ENCODE measurements at regions not wholly inside any gene's neighbourhood (a gene's known extent, or its start where the extent isn't known, plus 50 kb on each side); places are given as distances from the start of the nearest gene placed in this dataset.

- no peak for ATAC-seq
- Histone ChIP-seq H3K79me2 (ENCODE audit: control insufficient read depth, insufficient read depth, low read length) (no peaks in the 10 kb centered on the region), H3K36me3 (ENCODE audit: control insufficient read depth, insufficient read depth, low read length) (no peaks in the 10 kb centered on the region), H2AFZ (ENCODE audit: low read depth, low read length) (no peak overlapping the region), H4K20me1 (replicated peaks; ENCODE audit: control insufficient read depth, insufficient read depth, low read length) (no peaks in the 10 kb centered on the region), H3K27me3 (ENCODE audit: control insufficient read depth in 2 of 2, insufficient read depth in 2 of 2, low read length in 2 of 2) (no peaks in the 10 kb centered on the region), H3K4me3 (no peak overlapping the region), H3K9me3 (replicated peaks; ENCODE audit: control insufficient read depth, insufficient read depth, low read depth, low read length) (no peaks in the 10 kb centered on the region), H3K27ac (ENCODE audit: extremely low read depth, low read depth, low read length) (no peak overlapping the region), H3K4me1 (replicated peaks in 1 of 2; ENCODE audit: control insufficient read depth in 2 of 2, insufficient read depth in 2 of 2, low read length in 2 of 2) (no peaks in the 10 kb centered on the region), H3K9me1 (ENCODE audit: control insufficient read depth, insufficient read depth, low read length) (no peaks in the 10 kb centered on the region), H3K4me2 (ENCODE audit: insufficient read depth, low read length) (no peak overlapping the region), H3K9ac (ENCODE audit: insufficient read depth in 1 of 2, low read depth in 2 of 2, low read length in 2 of 2) (no peak overlapping the region)
- intact Hi-C loops (cut with micrococcal nuclease) (no loop called here), in situ Hi-C loops (cut with MboI) (no loop called here)
- CTCF ChIA-PET (ENCODE audit: low intra/inter-chr PET ratio) = no interaction called here
- TF ChIP-seq NFIC (IDR thresholded peaks at IDR 0.05) = no peak
- no peak for TF ChIP-seq ATF4 (CRISPR knock-in tag; IDR thresholded peaks at IDR 0.05)
- no peak for TF ChIP-seq MBD1 (CRISPR knock-in tag; IDR thresholded peaks at IDR 0.05)
- no peak for TF ChIP-seq TAF7 (tag; IDR thresholded peaks at IDR 0.05)
- no peak for TF ChIP-seq ZBTB8A (IDR thresholded peaks at IDR 0.05; ENCODE audit: partially characterized antibody)
- no peak for TF ChIP-seq ZBTB40 (IDR thresholded peaks at IDR 0.05)
- TF ChIP-seq ZBTB40 (CRISPR knock-in tag; IDR thresholded peaks at IDR 0.05) = no peak
- no peak for TF ChIP-seq ETV6 (IDR thresholded peaks at IDR 0.05; ENCODE audit: borderline replicate concordance in 1 of 2, low read depth in 2 of 2, low read length in 1 of 2)
- TF ChIP-seq ETV6 (CRISPR knock-in tag; IDR thresholded peaks at IDR 0.05; ENCODE audit: borderline replicate concordance) = no peak
- POLR2A ChIA-PET = no interaction called here
- 0% methylated on average over 9 of the region's 9 CpGs for WGBS (ENCODE audit: insufficient coverage, low coverage, missing lambda C conversion rate)
- no peak for FAIRE-seq
- no TSS peak for BruUV-seq (replicated peaks)
- DNase-seq (ENCODE audit: extremely low read depth in 1 of 4, low spot score in 3 of 4) = no peak
These were observed 433.6 kb upstream of the ZP4 start for GRCh38 chr1:238324211-238324864.

Measured in K562 (cell line).